Peyer's patch (tissue), 4 donors: ENCODE measurements at regions not wholly inside any gene's neighbourhood (a gene's known extent, or its start where the extent isn't known, plus 50 kb on each side); places are given as distances from the start of the nearest gene placed in this dataset.

Experiments used
- DNase-seq, 3 donors: peaks; one replicate each; pipeline ENCODE4 v3.0.0-alpha.2; 2017 to 2019
- H3K27ac ChIP-seq, 4 donors: fragments of 200-600 bp; sonication (generic); one replicate each; pipeline ENCODE4 v1.5.1; 2016 to 2019
- H3K27me3 ChIP-seq, 2 donors: fragments of 200-600 bp; sonication (generic); one replicate each; pipeline ENCODE4 v1.5.1; 2019
- H3K36me3 ChIP-seq, 3 donors: fragments of 200-600 bp; sonication (generic); one replicate each; pipeline ENCODE4 v1.5.1; 2016 to 2019
- H3K4me1 ChIP-seq, 4 donors: fragments of 200-600 bp; sonication (generic); one replicate each; pipeline ENCODE4 v1.5.1; 2016 to 2019
- H3K4me3 ChIP-seq, 4 donors: fragments of 200-600 bp; sonication (generic); 1 replicate in 3 of 4; 2 replicates in 1 of 4; pipeline ENCODE4 v1.5.1; 2016 to 2019; ENCODE audit warnings: mild to moderate bottlenecking in 1 of 4
- H3K9me3 ChIP-seq, 4 donors: fragments of 200-600 bp; sonication (generic); one replicate each; pipeline ENCODE4 v1.5.1; 2016 to 2019; ENCODE audit warnings: mild to moderate bottlenecking in 1 of 4
- POLR2A ChIP-seq, 2 donors: fragments of 450-650 bp; IDR thresholded peaks; one replicate each; pipeline ENCODE4 v1.5.1; 2017; ENCODE audit warnings: antibody characterized with exemption in 2 of 2, mild to moderate bottlenecking in 2 of 2, moderate library complexity in 2 of 2
- TF ChIP-seq, protein P1 (sequence below), 6 experiments: fragments of 450-650 bp in 4 of 6; fragments of 200-600 bp in 2 of 6; sonication (generic) in 1 of 6; IDR thresholded peaks; one replicate each; pipeline ENCODE4 v1.5.1; 2017 to 2019; ENCODE audit warnings: antibody characterized with exemption in 6 of 6, mild to moderate bottlenecking in 3 of 6, moderate library complexity in 1 of 6

DNA sequence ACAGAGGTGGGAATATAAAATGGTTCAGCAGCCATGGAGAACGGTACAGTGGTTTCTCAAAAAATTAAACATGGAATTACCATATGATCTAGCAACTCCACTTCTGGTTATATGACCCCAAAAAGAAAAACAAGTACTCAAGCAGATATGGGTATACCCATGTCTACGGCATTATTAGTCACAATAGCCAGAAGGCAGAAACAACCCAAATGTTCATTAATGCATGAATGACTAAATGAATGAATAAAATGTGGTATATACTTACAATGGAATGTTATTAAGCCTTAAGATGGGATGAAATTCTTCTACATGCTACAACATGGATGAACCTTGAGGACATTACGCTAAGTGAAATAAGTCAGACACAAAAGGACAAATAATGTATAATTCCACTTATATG, 141.3 kb upstream of the FOXN2 start:
- TF ChIP-seq POLR2A (IDR thresholded peaks at IDR 0.05): no peak
- TF ChIP-seq, protein P1, sequence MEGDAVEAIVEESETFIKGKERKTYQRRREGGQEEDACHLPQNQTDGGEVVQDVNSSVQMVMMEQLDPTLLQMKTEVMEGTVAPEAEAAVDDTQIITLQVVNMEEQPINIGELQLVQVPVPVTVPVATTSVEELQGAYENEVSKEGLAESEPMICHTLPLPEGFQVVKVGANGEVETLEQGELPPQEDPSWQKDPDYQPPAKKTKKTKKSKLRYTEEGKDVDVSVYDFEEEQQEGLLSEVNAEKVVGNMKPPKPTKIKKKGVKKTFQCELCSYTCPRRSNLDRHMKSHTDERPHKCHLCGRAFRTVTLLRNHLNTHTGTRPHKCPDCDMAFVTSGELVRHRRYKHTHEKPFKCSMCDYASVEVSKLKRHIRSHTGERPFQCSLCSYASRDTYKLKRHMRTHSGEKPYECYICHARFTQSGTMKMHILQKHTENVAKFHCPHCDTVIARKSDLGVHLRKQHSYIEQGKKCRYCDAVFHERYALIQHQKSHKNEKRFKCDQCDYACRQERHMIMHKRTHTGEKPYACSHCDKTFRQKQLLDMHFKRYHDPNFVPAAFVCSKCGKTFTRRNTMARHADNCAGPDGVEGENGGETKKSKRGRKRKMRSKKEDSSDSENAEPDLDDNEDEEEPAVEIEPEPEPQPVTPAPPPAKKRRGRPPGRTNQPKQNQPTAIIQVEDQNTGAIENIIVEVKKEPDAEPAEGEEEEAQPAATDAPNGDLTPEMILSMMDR (IDR thresholded peaks at IDR 0.05): no peak
- no peaks in the 10 kb centered on the region for H3K4me1 ChIP-seq
- no peak for DNase-seq
- H3K27ac ChIP-seq: no peak overlapping the region
- no peaks in the 10 kb centered on the region for H3K36me3 ChIP-seq
- no peaks in the 10 kb centered on the region for H3K9me3 ChIP-seq
- no peak overlapping the region for H3K4me3 ChIP-seq
- H3K27me3 ChIP-seq: no peaks in the 10 kb centered on the region

DNA sequence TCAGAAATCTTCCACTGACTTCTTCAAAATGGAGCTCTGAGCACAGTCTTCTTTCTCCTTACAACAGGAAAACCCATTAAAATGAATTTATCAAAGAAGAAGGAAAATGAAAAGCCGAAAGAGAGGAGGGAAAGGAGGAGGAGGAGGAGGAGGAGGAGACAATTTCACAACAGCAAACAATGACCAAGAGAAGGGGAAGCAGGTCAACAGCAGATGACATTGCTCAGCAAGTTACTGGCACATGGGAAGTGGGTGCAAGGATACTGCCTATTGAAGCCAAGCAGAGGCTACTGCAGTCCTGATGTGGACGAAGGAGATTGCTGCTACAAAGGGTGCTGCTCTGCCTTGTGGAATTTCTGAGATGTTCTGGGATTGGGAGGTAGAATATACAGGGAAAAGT, 140.0 kb upstream of the FOXN2 start:
- H3K4me3 ChIP-seq: no peak overlapping the region
- H3K36me3 ChIP-seq: no peaks in the 10 kb centered on the region
- H3K27me3 ChIP-seq: no peaks in the 10 kb centered on the region
- TF ChIP-seq, protein P1 (IDR thresholded peaks at IDR 0.05): no peak
- no peak for TF ChIP-seq POLR2A (IDR thresholded peaks at IDR 0.05)
- H3K4me1 ChIP-seq: no peaks in the 10 kb centered on the region
- no peak overlapping the region for H3K27ac ChIP-seq
- no peak for DNase-seq
- no peaks in the 10 kb centered on the region for H3K9me3 ChIP-seq

GRCh38 chr2:48175254-48175653, 139.2 kb upstream of the FOXN2 start:
- no peak for DNase-seq
- Histone ChIP-seq H3K27ac (no peak overlapping the region), H3K4me3 (no peak overlapping the region), H3K9me3 (no peaks in the 10 kb centered on the region), H3K27me3 (no peaks in the 10 kb centered on the region), H3K36me3 (no peaks in the 10 kb centered on the region), H3K4me1 (no peaks in the 10 kb centered on the region)
- TF ChIP-seq, protein P1 (IDR thresholded peaks at IDR 0.05): no peak
- no peak for TF ChIP-seq POLR2A (IDR thresholded peaks at IDR 0.05)

DNA sequence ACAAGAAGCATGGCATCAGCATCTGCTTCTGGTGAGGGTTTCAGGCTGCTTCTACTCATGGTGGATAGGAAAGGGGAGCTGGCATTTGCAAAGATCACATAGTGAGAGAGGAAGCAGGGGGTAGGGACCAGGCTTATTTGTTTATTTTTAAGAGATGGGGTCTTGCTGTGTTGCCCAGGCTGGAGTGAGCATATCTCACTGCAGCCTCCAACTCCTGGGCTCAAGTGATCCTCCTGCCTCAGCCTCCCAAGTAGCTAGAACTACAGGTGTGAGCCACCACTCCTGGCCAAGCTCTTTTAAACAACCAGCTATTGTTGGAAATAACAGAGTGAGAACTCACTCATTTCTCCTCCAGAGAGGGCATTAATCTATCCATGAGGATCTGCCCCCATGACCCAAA, 138.8 kb upstream of the FOXN2 start:
- H3K4me3 ChIP-seq: no peak overlapping the region
- no peak overlapping the region for H3K27ac ChIP-seq
- H3K9me3 ChIP-seq: no peaks in the 10 kb centered on the region
- H3K4me1 ChIP-seq: no peaks in the 10 kb centered on the region
- no peaks in the 10 kb centered on the region for H3K36me3 ChIP-seq
- no peaks in the 10 kb centered on the region for H3K27me3 ChIP-seq
- no peak for DNase-seq
- TF ChIP-seq, protein P1 (IDR thresholded peaks at IDR 0.05): no peak
- TF ChIP-seq POLR2A (IDR thresholded peaks at IDR 0.05): no peak

GRCh38 chr2:48176876-48177275, 137.6 kb upstream of the FOXN2 start:
- no peaks in the 10 kb centered on the region for H3K4me1 ChIP-seq
- no peak for DNase-seq
- H3K27ac ChIP-seq: no peak overlapping the region
- H3K27me3 ChIP-seq: no peaks in the 10 kb centered on the region
- no peak overlapping the region for H3K4me3 ChIP-seq
- H3K9me3 ChIP-seq: no peaks in the 10 kb centered on the region
- no peaks in the 10 kb centered on the region for H3K36me3 ChIP-seq
- TF ChIP-seq, protein P1 (IDR thresholded peaks at IDR 0.05): no peak
- TF ChIP-seq POLR2A (IDR thresholded peaks at IDR 0.05): no peak

DNA sequence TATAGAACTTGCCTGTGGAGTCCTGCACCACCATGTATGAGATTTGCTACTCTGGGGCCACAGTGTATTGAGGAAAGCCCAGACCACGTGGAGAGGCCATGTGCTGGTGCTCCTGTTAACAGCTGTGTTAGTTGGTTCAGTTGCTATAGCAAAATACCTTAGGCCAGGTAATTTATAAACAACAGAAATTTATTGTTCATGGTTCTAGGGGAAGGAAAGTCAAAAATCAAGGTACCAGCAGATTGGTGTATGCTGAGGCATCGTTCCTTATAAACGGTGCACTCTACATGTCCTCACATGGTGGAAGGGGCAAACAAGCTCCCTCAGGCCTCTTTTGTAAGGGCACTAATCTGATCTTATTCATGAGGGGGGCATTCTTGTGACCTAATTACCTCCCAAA, 135.9 kb upstream of the FOXN2 start:
- Histone ChIP-seq H3K9me3 (no peaks in the 10 kb centered on the region), H3K27ac (no peak overlapping the region), H3K36me3 (no peaks in the 10 kb centered on the region), H3K4me1 (no peaks in the 10 kb centered on the region), H3K4me3 (no peak overlapping the region), H3K27me3 (no peaks in the 10 kb centered on the region)
- TF ChIP-seq POLR2A (IDR thresholded peaks at IDR 0.05): no peak
- TF ChIP-seq, protein P1 (IDR thresholded peaks at IDR 0.05): no peak
- no peak for DNase-seq
